22Rv1 (cell line): ENCODE measurements at regions not wholly inside any gene's neighbourhood (a gene's known extent, or its start where the extent isn't known, plus 50 kb on each side); places are given as distances from the start of the nearest gene placed in this dataset.

Source experiments
- CTCF ChIP-seq: fragments of 450-650 bp; IDR thresholded peaks from 2 replicates; pipeline ENCODE4 v1.5.1; 2017; ENCODE audit warnings: mild to moderate bottlenecking
- ZFX ChIP-seq: fragments of 450-650 bp; IDR thresholded peaks from 2 replicates; pipeline ENCODE4 v1.6.1; 2017; ENCODE audit warnings: antibody characterized with exemption, borderline replicate concordance

- TF ChIP-seq CTCF (no peak), ZFX (no peak)
Measured at GRCh38 chr17:71192848-71193247, 928.0 kb upstream of the SOX9 start.
